Stimulated activated CD4-positive, alpha-beta T cell treated with anti-CD3 and anti-CD28 coated beads, TNF-alpha, amount 100 ng/mL, for 24 hours (primary cell): ENCODE measurements at regions not wholly inside any gene's neighbourhood (a gene's known extent, or its start where the extent isn't known, plus 50 kb on each side); places are given as distances from the start of the nearest gene placed in this dataset.
"Not testable (repeated sequence)": the region's sequence is repeated elsewhere in the genome, so short reads cannot be mapped to it uniquely, and the experiment has no call there.

ENCODE experiments used
- DNase-seq, 3 experiments: peaks; one replicate each; pipeline ENCODE4 v3.0.0-alpha.2; 2020; ENCODE audit warnings: low read depth in 3 of 3

GRCh38 chr5:52605317-52606313 lies 182.1 kb upstream of the ITGA1 start:
- no peak for DNase-seq

GRCh38 chr5:52607227-52607824 lies 180.4 kb upstream of the ITGA1 start:
- no peak for DNase-seq

- no peak for DNase-seq
Observed at GRCh38 chr5:52620315-52620714, 167.4 kb upstream of the ITGA1 start.

GRCh38 chr5:52623291-52623690 lies 164.4 kb upstream of the ITGA1 start:
- DNase-seq: no peak

- no peak for DNase-seq
Observed at GRCh38 chr5:52624291-52624690, 163.4 kb upstream of the ITGA1 start.

GRCh38 chr5:52626312-52626711 lies 161.4 kb upstream of the ITGA1 start:
- no peak for DNase-seq

GRCh38 chr5:52627740-52628139 lies 160.0 kb upstream of the ITGA1 start:
- no peak for DNase-seq

GRCh38 chr5:52632281-52632680 lies 155.4 kb upstream of the ITGA1 start:
- no peak for DNase-seq

- not testable (repeated sequence) for DNase-seq
Observed at GRCh38 chr5:52634171-52634570, 153.5 kb upstream of the ITGA1 start.

- DNase-seq: no peak
Observed at GRCh38 chr5:52638732-52639131, 149.0 kb upstream of the ITGA1 start.

GRCh38 chr5:52648726-52649125 lies 139.0 kb upstream of the ITGA1 start:
- no peak for DNase-seq

GRCh38 chr5:52655163-52655562 lies 132.6 kb upstream of the ITGA1 start:
- DNase-seq: no peak

GRCh38 chr5:52656569-52657246 lies 131.0 kb upstream of the ITGA1 start:
- DNase-seq: no peak

GRCh38 chr5:52657247-52657645 lies 130.5 kb upstream of the ITGA1 start:
- DNase-seq: no peak

- DNase-seq: no peak
Observed at GRCh38 chr5:52658246-52658645, 129.5 kb upstream of the ITGA1 start.

- DNase-seq: no peak
Observed at GRCh38 chr5:52660621-52661020, 127.1 kb upstream of the ITGA1 start.

- DNase-seq: no peak
Observed at GRCh38 chr5:52661903-52662595, 125.7 kb upstream of the ITGA1 start.

- DNase-seq: no peak
Observed at GRCh38 chr5:52665559-52665958, 122.2 kb upstream of the ITGA1 start.

GRCh38 chr5:52668139-52668538 lies 119.6 kb upstream of the ITGA1 start:
- no peak for DNase-seq

- DNase-seq: no peak
Observed at GRCh38 chr5:52668544-52669185, 119.1 kb upstream of the ITGA1 start.

- DNase-seq: no peak
Observed at GRCh38 chr5:52672459-52672858, 115.3 kb upstream of the ITGA1 start.
